ENCODE measurements at regions not wholly inside any gene's neighbourhood (a gene's known extent, or its start where the extent isn't known, plus 50 kb on each side); places are given as distances from the start of the nearest gene placed in this dataset.

DNA sequence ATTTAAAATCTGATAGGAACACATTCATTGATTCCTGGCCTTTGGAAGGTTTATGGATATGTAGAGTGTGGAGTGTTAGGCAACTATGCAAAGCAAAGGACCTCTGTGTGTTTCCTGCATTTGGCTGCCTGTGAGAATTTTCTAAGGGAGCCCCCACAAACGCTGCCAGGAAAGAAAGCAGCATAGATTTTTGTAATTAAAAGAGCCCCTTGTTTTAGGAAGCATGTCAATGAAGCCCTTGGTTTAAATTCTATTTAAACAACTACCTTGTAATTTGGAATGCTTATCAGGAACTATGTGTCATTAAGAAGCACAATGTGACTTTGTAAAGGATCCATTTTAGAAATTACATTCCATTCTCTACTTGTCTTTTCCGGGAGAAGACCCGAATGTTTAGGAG, 742.5 kb downstream of the NXPH1 start:
- TF ChIP-seq, protein P1, sequence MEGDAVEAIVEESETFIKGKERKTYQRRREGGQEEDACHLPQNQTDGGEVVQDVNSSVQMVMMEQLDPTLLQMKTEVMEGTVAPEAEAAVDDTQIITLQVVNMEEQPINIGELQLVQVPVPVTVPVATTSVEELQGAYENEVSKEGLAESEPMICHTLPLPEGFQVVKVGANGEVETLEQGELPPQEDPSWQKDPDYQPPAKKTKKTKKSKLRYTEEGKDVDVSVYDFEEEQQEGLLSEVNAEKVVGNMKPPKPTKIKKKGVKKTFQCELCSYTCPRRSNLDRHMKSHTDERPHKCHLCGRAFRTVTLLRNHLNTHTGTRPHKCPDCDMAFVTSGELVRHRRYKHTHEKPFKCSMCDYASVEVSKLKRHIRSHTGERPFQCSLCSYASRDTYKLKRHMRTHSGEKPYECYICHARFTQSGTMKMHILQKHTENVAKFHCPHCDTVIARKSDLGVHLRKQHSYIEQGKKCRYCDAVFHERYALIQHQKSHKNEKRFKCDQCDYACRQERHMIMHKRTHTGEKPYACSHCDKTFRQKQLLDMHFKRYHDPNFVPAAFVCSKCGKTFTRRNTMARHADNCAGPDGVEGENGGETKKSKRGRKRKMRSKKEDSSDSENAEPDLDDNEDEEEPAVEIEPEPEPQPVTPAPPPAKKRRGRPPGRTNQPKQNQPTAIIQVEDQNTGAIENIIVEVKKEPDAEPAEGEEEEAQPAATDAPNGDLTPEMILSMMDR (IDR thresholded peaks at IDR 0.05; ENCODE audit: low read depth, low read length), result no peak
- no peak for TF ChIP-seq EZH2phosphoT487 (IDR thresholded peaks at IDR 0.05; ENCODE audit: low read depth)

All from OCI-LY3 (cell line).